Hindlimb muscle (tissue), 1 donor: ENCODE measurements at regions not wholly inside any gene's neighbourhood (a gene's known extent, or its start where the extent isn't known, plus 50 kb on each side); places are given as distances from the start of the nearest gene placed in this dataset.

Experiments used
- DNase-seq: peaks from one replicate; pipeline ENCODE4 v3.0.0-alpha.2; 2013

DNA sequence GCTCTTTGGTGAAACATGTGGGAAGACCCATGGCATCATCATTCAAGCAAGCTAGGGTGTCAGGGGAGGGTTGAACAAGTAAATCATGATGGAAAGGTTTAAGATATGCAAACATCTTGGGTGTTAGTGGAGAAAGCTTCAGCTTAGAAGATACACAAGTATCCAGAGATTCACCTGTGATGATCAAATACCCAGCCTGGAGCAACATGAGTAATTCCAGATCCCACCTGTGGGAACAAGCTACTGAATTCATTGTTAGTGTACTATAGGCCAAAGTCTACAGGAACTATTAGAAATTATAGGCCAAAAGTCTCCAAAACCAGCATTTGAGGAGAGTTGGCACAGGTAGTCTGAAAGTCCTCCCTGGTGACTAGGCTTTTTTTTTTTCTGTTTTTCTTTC, 499.9 kb downstream of the NUF2 start:
- no peak for DNase-seq

DNA sequence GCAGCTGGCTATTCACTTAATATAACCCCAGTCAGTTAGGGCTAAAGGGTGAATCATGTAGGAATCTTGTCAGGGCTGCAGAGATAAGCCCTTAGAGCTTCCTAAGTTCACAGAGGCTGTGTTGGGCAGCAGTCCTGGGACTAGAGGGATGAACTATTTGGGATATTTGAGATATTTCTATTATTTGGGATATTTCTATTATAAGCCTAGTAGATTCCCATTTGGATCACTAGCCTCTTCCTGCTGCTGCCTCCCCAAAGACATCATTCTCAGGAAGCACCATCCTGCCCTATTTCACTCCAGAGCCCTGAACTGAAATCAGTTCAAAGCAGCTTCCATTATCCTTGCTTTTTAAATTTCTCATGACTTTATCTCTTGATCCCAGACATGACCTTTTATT, 501.3 kb downstream of the NUF2 start:
- no peak for DNase-seq

DNA sequence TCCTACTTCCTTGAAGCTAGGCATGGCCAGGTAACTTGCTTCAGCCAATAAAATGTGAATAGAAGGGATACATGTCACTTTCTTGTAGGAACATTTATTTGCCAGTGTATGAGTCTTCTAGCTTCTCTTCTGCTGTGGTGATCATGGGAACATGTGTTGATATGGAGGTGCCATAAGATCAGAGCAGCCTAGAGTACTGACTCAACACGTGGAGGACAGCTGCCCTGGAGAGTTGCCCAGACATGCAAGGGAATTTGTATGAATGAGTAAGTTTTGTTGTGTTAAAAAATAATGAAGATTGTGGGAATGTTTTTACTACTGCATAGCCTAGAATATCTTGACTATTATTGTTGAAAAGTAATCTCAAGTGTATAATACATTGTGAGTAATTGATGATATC, 502.3 kb downstream of the NUF2 start:
- DNase-seq = no peak

DNA sequence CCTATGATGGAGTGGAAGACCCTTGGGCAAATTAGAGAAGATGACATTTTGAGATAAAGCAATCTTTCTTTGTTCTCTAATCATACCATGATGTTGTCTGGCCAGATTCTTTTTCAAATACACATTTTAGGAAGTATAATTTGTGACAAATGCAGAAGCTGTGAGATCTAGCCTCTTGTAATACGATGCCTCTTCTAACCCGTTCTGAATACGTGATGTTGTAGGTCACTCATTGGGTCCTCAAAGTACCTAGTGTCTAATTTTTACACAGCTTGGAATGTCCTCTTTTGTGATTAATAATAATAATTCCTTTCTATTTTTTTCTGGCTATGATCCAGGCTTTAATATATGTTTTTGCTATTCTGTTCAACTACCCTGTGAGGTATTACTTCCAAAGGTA, 502.7 kb downstream of the NUF2 start:
- no peak for DNase-seq

DNA sequence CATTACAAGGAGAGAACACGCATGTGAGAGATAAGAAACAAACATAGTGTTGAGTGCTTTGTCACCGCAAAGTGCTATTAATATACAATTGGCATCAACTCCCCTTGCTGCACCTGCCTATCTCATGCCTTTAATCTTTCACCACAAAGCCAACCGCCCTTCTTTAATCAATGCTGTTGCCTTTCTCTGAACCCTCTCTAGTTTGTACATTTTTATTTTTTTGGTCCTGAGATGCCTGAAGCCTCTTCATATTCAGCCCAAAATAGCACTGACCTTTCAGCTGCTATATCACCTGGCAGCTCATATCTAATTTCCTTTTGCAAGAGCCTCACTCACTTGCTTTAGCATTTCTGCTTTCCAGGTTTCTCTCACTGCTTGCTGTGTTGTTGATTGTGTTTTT, 504.7 kb downstream of the NUF2 start:
- no peak for DNase-seq

DNA sequence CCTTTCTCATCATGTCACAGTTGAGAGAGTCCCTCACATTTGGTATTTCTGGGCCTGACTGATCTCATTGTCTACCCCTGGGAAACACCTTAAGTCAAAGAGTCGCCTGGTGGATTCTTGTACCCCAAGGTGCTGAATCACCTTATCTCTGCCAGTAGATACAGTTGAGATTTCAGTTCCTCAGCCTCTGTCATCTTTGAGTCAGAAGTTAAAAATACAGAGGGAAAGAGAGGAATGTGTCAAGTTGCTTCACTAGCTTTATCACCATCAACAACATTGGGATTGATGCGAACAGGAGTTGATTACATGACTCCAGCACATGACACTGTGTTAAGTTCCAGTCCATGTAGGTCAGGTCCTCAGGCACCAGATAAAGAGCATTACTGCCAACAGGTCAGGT, 513.0 kb downstream of the NUF2 start:
- DNase-seq = no peak

DNA sequence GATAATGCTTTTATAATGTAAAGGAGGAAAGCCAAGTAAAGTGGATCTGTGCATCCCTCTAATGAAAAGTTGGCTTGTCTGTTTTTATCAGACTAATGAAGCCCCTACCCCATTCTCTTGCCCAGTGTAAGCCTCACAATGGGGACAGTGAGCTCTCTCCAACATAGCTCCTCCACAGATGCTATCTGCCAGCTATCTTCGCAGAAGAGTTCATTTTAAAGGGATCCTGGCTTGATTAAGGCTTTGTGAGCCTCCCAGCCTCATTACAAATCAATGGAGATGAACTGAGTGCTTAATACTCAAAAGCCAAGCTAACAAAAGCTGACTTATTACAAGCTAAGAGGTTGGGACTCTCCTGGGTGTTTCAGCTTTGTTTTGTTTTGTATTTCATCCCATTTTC, 514.7 kb downstream of the NUF2 start:
- DNase-seq = no peak

DNA sequence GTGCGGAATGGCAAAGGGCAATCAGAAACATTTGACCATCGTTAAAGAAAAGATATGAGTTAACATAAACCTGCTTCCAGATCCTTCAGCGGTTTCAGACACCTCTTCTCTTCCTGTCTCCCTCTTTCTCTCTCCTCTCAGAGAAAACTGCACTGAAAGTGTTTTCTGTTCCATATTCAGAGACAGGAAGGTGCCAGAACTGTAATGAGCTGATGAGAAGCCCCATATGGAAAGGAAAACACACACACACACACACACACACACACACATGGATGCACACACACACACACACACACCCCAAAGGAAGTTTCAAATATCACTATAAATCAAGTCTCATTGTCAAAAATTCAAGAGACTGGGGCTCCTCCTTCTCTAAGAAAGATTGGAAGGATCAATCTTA, 515.5 kb downstream of the NUF2 start:
- DNase-seq = no peak

DNA sequence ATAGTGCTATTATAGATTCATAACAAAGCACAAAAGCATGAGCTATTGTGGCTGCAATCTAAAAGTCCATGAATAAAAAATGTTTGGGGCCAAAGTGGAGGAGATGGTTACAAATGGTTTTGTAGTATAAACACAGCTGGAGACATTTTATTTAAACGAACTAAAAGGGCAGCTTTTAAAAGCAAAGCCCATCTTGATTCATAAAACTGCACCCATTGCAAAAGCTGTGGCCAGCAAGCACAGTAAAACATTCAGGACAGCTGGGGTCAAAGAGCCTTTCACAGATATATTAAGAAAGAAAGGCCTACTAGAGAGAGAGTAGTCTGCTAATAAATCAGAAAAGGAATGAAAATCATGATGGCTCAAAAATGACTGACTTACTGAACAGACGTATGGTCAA, 520.8 kb downstream of the NUF2 start:
- no peak for DNase-seq

DNA sequence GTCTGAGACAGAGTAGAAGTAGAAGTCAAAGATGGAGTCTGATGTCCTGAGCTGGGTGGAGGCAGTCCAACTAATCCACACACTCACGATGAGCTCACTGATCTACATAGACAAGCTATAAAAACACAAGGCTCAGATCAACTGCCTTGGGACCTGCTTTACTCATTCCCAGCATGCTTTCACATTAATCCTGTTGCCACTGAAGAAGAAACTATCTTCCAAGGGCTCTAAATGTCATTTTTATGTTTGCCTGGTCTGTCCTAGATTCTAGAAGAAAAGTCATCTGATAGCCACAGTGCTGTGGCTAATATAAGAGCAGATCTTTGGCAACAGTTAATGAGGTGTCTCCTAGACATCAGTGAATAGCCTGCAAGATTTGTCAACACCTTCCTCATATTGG, 522.7 kb downstream of the NUF2 start:
- DNase-seq = no peak

DNA sequence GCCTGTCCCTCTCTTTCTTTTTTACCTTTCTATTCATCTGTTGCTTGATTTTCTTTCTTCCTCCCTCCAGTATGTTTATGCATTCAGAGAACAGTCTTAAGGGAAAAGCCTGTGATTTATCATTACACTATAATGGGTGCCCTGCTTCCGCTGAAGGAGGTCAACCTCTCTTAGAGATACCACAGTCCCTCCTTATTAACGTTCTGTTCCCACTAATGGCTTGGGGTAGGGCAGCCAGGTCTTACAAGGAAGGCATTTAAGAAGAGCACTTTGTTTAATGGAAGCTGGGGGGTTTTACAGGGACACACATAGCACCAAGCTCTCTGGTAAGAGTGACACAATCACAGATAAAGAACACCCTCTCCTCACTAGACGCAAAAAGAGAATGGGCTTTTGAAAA, 523.5 kb downstream of the NUF2 start:
- no peak for DNase-seq

DNA sequence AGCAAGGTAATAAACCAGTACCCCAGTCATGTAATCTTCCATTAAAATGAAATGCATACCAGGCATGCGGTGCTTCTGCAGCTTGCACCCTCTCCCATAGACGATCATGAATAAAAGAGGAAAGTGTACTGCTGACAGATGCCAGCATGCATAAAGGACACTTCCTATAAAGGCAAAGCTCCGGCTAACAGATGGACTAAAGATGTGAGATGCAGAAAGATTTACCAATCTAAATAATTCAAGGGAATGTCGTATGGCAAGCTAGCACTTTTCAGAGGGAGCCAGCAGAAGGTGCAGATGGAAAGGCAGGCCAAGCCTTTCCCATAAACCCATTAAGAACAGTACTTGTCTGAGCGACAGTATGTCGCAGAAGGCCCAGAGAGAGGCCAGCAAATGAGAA, 542.0 kb downstream of the NUF2 start:
- no peak for DNase-seq

DNA sequence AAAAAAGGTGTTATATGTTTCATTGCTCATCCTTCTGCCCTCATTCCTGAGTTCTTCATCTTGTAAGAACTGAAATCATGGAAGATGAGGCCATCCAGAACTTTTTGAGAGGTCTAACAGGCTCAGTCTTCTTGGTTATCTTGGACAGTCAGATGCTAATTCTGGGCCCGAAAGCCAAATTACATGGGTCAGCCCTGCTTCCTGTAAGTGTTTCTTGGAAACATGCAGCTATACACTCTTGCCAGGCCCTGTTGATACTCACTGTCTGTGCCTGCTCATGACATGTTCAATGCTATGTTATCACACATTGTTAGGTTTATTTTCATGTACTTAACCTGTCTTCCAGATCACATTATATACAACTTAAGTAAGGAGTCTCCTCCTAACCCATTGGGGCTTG, 542.5 kb downstream of the NUF2 start:
- no peak for DNase-seq

DNA sequence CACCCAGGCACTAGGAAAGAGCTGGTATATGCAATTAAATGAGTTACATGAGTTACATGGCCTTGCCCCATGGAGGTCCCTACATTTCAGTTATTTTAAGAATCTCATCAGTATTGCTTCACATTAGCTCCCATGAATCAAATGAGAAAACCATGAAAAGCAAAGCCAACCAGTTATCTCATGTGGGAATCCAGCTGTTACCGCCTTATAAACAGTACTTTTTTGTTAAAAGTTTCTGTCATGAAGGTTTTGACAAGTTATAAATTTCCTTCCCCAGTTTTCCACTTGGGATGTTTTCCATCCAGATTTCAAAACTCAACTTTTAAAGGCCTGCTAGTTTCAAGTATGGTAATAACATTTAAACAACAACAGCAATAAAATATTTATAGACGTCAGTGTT, 544.8 kb downstream of the NUF2 start:
- DNase-seq = no peak

DNA sequence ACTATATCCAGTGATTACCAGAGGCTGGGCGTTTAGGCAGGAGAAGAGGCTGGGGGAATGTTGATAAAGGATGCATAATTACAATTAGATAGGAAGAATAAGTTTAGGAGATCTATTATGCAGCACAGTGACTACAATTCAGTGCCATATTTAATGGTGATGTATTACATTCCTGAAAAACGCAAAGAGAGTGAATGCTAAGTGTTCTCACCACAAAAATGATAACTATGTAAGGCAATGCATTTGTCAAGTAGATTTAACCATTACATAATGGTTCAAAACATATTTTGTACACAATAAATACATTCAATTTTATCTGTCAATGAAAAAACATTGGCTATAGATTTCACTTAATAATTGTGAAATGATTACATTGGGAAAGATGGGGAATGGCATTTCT, 548.9 kb downstream of the NUF2 start:
- DNase-seq = no peak

DNA sequence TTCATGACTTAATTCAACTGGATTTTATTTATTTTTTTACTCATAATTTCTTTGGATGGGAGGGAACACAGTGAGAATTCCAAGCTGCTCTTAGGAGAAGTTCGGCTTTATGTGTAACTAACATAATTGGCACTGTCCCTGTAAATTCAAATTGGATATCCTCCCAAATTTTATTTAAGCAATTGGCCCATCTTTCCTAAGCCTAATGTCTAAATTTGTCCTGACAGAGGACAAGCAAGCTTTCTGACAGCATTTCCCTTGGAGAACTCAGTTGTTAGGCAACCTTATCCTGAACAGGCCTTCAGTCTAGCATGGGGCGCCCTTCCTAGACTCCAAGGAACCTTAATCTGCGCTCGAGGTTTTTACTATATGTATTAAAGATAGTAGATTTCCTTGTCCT, 550.3 kb downstream of the NUF2 start:
- DNase-seq = no peak

DNA sequence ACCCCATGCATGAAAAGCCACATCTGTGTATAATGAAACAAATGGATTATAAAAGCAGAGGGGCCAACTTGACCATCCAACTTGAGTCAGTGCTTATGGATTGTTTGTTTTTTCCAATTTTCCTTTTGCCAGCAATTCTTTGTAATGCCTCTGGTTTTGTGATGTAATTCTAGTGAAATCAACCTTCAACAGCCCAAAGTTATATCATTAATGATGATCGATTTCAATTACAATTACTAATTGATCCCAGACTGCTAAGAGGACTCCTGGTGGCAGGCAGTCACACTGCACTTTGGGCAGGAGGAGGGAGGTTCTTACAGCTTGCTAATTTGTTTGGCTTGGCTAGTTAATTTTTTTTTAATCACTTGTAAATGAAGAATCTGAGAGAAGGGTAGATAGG, 552.3 kb downstream of the NUF2 start:
- DNase-seq = no peak

DNA sequence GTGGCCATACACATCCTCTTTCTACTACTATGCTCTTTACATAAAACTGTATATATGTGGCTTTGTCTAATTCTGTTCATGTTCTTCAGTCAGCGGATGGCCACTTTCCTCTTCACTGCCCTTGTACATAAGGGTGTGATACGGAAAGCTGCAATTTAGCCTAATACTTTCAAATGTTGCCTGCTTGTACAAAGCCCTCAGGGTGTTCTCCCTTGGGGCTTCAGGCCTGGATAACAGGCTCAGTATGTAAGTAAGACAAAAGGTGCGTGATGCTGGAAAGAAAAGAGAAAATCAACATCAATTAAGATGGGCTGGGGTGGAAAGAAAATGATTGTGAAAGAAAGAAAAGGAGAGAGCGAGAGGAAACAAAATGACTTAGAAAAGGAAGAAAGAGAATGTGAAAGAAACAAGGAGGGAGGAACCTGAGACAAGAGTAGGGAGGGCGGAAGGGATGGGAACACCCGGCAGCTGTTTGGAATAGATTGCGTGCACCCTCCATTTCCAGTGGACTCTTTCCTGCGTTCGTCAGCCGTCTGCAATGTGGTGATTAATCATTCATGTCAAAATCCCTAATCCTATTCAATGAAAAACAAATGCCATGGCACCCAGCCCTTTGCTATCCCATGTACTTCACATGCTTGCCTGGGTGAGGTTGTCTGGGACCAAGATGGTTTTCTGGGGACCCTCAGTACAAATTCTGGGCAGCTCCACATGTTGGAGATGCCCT, 553.6 kb downstream of the NUF2 start:
- DNase-seq = no peak

DNA sequence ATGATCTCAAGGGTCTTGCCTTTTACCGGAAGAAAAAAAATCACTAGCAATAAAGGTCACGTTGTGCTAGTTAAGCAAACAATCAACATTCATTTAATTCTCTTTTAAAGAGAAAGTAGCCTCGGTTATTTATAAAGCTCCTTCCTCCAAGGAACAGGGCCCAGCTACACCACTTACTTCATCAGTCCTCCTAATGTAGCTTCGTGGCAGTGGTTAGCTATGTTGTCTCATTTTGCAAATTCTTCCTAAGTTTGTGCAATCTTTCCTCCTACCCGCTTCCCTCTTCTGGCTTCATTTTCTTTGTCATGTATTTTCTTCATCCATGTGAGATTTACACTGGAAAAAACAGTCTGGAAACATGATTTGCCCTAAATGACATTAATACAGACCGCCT, 554.2 kb downstream of the NUF2 start:
- DNase-seq = no peak

DNA sequence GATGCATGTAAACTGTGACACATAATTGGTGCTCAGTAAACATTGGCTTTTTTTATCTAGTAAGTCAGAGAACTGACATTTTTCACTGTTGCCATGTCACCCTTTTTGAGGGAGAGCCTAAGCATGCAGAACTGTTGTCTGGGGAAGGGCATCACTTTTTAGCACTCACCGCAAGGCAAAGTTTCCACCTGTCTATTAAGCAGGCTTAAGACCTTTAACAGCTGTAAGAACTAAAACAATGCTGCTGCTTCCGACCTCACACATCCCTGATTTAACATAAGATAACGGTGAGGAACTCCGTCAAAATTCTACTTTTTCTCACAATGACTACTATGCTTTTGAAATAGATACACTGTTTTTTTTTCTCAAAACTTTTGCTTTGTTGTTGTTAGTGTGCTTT, 554.8 kb downstream of the NUF2 start:
- DNase-seq = no peak

DNA sequence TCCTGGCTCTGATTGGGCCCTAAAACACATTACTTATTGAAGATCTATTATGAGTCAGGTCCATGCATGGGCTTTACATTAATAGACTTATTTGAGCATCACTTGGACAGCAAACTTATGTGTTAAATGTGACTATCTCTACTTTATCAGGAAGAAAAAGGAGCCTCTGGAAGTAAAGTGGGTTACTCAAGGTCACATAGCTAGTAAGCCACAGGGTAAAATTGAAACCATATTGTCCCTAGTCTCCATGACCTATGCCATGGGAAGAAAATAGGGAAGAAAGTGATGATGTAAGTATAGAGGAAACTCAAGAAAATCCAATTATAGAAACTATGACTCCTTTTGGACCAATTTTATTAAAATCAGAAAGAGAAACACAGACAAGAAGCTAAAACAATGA, 555.3 kb downstream of the NUF2 start:
- no peak for DNase-seq

DNA sequence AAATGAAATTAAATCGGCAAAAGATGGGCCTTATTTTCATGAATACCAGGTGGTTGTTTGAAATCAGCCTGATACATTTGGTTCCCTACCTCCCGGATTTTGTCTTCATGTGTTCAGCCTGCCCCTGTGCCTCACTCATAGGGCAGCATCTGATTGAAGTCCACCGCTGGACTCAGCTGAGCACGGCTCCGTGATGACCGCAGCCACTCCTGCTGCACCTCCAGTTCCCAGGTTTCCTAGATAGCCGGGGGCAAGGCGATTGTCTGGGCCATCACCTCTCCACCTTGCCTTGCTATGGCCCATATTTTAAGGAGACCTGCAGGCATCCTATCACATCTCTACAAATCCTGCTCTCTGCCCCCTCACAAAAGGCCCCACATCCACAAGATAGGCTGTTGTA, 563.8 kb downstream of the NUF2 start:
- no peak for DNase-seq

DNA sequence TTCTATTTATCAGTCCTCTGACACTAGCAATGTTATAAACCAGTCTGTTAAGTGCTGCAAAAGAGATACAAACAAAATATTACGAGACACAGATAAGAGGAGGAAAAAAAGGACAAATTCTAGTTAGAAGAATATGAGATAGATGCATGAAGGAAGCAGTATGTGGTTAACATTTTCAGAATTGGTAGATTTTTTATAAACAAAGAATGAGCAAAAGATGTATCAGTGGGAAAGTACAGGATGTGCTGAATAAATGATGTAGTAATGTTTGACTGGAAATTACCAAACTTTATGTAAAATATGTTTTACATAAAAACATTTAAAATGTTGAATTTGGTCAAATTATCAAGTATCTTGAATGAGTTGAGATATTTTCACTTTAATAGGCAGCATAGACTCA, 574.2 kb downstream of the NUF2 start:
- no peak for DNase-seq

DNA sequence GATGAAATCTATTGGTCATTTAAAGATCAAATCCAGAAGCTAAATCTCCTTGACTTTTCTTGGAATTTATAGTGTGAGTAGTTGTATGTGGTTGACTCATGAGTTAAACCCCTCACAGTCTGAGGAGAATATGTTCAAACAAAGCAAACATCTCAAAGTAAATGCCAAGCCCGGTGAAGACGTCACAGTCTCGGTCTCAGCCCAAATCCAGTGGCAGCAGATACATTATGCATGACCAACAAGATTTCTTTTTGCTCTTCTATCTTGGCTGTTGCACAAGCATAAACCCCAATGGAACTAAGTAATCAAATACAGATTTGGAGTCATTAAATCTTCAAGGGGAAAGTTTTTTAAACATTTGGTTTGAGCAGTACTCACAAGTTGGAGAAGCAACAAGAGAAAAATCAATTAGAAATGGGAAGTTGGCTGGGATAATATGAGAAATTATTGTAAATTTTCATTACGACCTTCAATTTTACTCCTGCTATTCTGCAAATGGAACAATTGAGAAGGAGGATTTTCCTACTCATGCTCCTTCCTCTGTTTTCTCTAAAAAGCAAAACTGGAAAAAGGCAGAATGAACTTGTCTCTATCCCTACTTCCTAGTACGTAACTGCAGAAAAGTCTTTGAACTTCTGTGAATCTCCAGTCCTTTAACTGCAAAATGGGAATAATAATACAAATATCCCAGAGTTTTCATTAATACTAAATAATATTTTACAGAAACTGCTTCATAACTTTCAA, 575.8 kb downstream of the NUF2 start:
- DNase-seq = peak; percentile 14

DNA sequence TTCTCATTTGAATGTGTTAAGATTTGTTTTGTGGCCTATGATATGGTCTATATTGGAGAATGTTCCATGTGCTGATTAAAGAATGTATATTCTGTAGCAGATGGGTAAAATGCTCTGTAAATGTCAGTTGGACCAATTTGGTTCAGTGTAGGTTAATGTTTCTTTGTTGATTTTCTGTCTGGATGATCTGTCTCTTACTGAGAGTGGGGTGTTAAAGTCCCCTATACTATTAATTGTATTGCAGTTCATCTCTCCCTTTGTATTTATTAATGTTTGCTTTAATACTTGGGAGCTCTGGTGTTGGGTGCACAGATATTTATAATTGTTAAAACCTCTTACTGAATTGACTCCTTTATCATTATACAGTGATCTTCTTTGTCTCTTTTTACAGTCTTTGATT, 584.5 kb downstream of the NUF2 start:
- no peak for DNase-seq
